ENCODE measurements at regions not wholly inside any gene's neighbourhood (a gene's known extent, or its start where the extent isn't known, plus 50 kb on each side); places are given as distances from the start of the nearest gene placed in this dataset.

GRCh38 chr2:185128346-185128745 is 530.0 kb downstream of the ZNF804A start:
- peaks cover 2% of the 10 kb centered on the region for H3K9me3 ChIP-seq (ENCODE audit: severe bottlenecking)
- H3K27me3 ChIP-seq (ENCODE audit: insufficient read depth, poor library complexity, severe bottlenecking): no peaks in the 10 kb centered on the region
- no peak overlapping the region for H3K27ac ChIP-seq (ENCODE audit: poor library complexity, severe bottlenecking)
- H3K36me3 ChIP-seq (ENCODE audit: low read depth): no peaks in the 10 kb centered on the region
- DNase-seq (ENCODE audit: low spot score) (no peak), ATAC-seq (ENCODE audit: low read depth) (no peak)
- peaks cover 4% of the 10 kb centered on the region for H3K4me1 ChIP-seq (ENCODE audit: insufficient read depth, poor library complexity, severe bottlenecking)
- TF ChIP-seq, protein P1, sequence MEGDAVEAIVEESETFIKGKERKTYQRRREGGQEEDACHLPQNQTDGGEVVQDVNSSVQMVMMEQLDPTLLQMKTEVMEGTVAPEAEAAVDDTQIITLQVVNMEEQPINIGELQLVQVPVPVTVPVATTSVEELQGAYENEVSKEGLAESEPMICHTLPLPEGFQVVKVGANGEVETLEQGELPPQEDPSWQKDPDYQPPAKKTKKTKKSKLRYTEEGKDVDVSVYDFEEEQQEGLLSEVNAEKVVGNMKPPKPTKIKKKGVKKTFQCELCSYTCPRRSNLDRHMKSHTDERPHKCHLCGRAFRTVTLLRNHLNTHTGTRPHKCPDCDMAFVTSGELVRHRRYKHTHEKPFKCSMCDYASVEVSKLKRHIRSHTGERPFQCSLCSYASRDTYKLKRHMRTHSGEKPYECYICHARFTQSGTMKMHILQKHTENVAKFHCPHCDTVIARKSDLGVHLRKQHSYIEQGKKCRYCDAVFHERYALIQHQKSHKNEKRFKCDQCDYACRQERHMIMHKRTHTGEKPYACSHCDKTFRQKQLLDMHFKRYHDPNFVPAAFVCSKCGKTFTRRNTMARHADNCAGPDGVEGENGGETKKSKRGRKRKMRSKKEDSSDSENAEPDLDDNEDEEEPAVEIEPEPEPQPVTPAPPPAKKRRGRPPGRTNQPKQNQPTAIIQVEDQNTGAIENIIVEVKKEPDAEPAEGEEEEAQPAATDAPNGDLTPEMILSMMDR (IDR thresholded peaks at IDR 0.05; ENCODE audit: poor library complexity, severe bottlenecking): no peak
- H3K4me3 ChIP-seq (ENCODE audit: severe bottlenecking): no peak overlapping the region

DNA sequence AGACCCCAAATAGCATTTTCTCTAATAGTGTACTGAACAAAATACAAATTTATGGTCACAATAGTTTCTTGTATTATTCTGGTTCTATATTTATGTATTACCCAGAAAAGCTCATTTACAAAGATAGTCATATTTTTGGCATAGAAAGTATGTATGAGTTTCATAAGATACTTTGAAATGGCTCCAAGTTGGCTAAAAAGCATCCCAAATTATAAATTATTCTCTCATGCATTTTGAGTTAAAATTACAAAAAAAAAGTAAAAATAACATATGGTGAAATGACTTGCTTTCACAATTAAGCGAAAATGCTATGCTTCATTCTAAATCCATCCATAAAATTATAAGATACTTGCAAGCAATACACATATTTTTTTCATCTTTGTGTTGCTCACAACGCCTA is 530.7 kb downstream of the ZNF804A start:
- H3K9me3 ChIP-seq (ENCODE audit: severe bottlenecking): peaks cover 2% of the 10 kb centered on the region
- TF ChIP-seq, protein P1 (IDR thresholded peaks at IDR 0.05; ENCODE audit: poor library complexity, severe bottlenecking): no peak
- H3K27ac ChIP-seq (ENCODE audit: poor library complexity, severe bottlenecking): no peak overlapping the region
- H3K27me3 ChIP-seq (ENCODE audit: insufficient read depth, poor library complexity, severe bottlenecking): no peaks in the 10 kb centered on the region
- ATAC-seq (ENCODE audit: low read depth) (no peak), DNase-seq (ENCODE audit: low spot score) (no peak)
- peaks cover 4% of the 10 kb centered on the region for H3K4me1 ChIP-seq (ENCODE audit: insufficient read depth, poor library complexity, severe bottlenecking)
- no peaks in the 10 kb centered on the region for H3K36me3 ChIP-seq (ENCODE audit: low read depth)
- no peak overlapping the region for H3K4me3 ChIP-seq (ENCODE audit: severe bottlenecking)

DNA sequence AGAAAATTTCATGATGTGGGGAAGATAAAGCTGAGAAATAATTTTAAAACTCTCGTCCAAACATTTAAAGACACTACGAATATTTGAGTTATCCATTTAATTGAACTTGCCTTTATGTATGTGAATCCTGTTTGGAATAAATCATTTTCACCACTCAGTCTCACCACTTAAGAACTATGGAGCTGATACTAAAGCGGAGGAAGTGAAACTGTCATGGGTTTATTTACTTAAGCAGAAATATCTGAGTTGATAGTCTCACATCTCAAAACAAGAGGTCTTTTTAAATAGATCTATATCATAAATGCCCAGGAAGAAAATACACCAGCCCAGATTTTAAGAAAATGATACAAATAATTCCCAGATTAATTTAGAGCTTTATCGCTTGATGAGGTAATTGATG is 532.4 kb downstream of the ZNF804A start:
- Histone ChIP-seq H3K9me3 (ENCODE audit: severe bottlenecking) (peaks cover 2% of the 10 kb centered on the region), H3K36me3 (ENCODE audit: low read depth) (no peaks in the 10 kb centered on the region), H3K27ac (ENCODE audit: poor library complexity, severe bottlenecking) (no peak overlapping the region), H3K4me3 (ENCODE audit: severe bottlenecking) (no peak overlapping the region), H3K4me1 (ENCODE audit: insufficient read depth, poor library complexity, severe bottlenecking) (no peaks in the 10 kb centered on the region), H3K27me3 (ENCODE audit: insufficient read depth, poor library complexity, severe bottlenecking) (no peaks in the 10 kb centered on the region)
- TF ChIP-seq, protein P1 (IDR thresholded peaks at IDR 0.05; ENCODE audit: poor library complexity, severe bottlenecking): no peak
- no peak for DNase-seq (ENCODE audit: low spot score)
- no peak for ATAC-seq (ENCODE audit: low read depth)

GRCh38 chr2:185132501-185133041 is 534.2 kb downstream of the ZNF804A start:
- TF ChIP-seq, protein P1 (IDR thresholded peaks at IDR 0.05; ENCODE audit: poor library complexity, severe bottlenecking): no peak

DNA sequence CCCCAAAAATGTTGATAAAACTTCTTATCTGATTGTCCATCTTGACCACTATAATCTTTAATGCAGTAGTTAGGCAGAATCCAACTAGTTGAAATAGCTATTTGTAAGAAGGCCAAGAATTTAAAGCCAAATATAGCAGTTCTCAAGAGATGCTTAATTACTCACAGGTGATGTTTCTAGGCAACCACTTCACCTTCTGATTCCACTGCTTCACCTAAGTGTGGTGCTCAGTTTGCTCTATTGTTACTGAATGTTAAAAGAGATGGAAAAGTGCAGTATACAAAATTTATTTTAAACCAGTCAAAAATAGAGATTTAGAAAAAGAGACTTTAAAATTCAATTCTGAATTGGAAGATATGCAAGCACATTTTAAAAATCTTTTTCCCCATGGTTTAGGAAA is 539.4 kb downstream of the ZNF804A start:
- no peak for DNase-seq (ENCODE audit: low spot score)
- ATAC-seq (ENCODE audit: low read depth): no peak
- Histone ChIP-seq H3K4me3 (ENCODE audit: severe bottlenecking) (no peak overlapping the region), H3K4me1 (ENCODE audit: insufficient read depth, poor library complexity, severe bottlenecking) (no peaks in the 10 kb centered on the region), H3K27ac (ENCODE audit: poor library complexity, severe bottlenecking) (no peak overlapping the region), H3K27me3 (ENCODE audit: insufficient read depth, poor library complexity, severe bottlenecking) (no peaks in the 10 kb centered on the region), H3K36me3 (ENCODE audit: low read depth) (no peaks in the 10 kb centered on the region), H3K9me3 (ENCODE audit: severe bottlenecking) (no peaks in the 10 kb centered on the region)
- TF ChIP-seq, protein P1 (IDR thresholded peaks at IDR 0.05; ENCODE audit: poor library complexity, severe bottlenecking): no peak

More at GRCh38 chr2:185132501-185133041, 534.2 kb downstream of the ZNF804A start:
- Histone ChIP-seq H3K4me3 (ENCODE audit: severe bottlenecking) (no peak overlapping the region), H3K4me1 (ENCODE audit: insufficient read depth, poor library complexity, severe bottlenecking) (no peaks in the 10 kb centered on the region), H3K36me3 (ENCODE audit: low read depth) (no peaks in the 10 kb centered on the region), H3K27me3 (ENCODE audit: insufficient read depth, poor library complexity, severe bottlenecking) (no peaks in the 10 kb centered on the region), H3K9me3 (ENCODE audit: severe bottlenecking) (peaks cover 2% of the 10 kb centered on the region), H3K27ac (ENCODE audit: poor library complexity, severe bottlenecking) (no peak overlapping the region)
- DNase-seq (ENCODE audit: low spot score): no peak
- no peak for ATAC-seq (ENCODE audit: low read depth)
